NCI-H446 treated with DMSO at 0.1 percent for 48 hours (cell line): ENCODE measurements at regions not wholly inside any gene's neighbourhood (a gene's known extent, or its start where the extent isn't known, plus 50 kb on each side); places are given as distances from the start of the nearest gene placed in this dataset.
"Not testable (repeated sequence)": the region's sequence is repeated elsewhere in the genome, so short reads cannot be mapped to it uniquely, and the experiment has no call there.

Source experiments
- DNase-seq: peaks from one replicate; lab custom pipeline; 2025; lab: John Stamatoyannopoulos, UW

- DNase-seq = no peak
Measured at GRCh38 chr5:120088412-120088811, 375.7 kb upstream of the PRR16 start.

DNA sequence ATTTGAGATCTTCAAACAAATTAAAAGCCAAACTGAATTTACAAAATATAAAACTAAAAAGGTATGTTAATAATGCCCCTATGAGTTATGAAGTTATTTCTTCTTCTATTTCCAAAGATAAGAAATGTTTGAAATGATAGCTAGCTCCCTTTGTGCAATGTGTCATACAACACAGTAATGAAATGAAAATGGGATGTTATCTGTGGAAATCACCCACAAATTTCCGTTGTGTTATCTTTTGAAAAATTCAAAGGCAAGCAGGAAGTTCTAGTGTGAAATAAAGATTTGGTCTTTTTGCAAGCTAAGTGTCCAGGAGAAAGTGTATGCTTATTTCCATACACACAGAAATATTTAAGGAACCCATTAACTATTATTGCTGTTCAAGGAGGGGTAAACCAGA is 375.3 kb upstream of the PRR16 start:
- no peak for DNase-seq

DNA sequence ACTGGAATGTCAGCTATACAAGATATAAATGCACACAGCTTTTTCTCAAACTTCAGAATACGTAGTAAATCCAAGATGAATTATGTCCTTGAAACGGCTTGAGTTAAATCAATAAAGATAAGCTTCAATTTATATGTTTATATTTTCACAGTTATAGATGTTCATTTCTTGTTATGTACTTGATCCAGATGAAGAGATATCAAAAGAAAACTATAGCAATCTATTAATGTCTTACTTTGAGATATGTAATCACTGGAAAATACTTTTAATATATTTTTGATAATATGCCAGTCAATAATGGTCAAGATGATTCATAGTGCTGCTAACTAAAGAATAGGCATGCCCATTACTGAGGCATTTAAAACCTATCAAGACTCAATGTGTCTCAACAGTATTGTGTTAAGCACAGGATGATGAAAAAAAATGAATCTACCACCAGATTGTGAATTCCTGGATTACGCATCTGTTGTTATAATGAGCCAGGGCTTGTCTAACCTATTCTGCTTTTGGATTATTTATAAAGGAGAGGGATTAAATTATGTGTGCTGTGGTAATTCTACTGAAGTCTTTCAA is 372.6 kb upstream of the PRR16 start:
- no peak for DNase-seq

DNA sequence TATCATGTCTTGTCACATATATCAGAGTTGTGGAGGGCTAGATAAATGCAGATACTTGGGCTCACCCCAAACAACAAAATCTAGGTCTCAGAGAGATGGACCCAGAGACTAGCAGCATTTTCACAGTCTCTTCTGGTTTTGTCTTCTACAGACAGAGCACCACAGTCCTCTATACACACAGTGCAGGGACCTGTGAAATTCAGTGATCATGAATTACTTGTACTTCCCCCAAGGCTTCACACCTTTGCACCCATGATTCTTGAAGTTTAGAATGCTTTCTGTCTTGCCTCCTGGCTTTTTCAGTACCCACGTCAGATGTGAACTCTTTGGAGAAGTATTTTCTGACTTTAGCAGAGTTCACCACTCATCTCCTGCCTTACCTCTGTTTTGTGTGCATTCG is 371.5 kb upstream of the PRR16 start:
- no peak for DNase-seq

GRCh38 chr5:120093178-120093577 is 370.9 kb upstream of the PRR16 start:
- no peak for DNase-seq

DNA sequence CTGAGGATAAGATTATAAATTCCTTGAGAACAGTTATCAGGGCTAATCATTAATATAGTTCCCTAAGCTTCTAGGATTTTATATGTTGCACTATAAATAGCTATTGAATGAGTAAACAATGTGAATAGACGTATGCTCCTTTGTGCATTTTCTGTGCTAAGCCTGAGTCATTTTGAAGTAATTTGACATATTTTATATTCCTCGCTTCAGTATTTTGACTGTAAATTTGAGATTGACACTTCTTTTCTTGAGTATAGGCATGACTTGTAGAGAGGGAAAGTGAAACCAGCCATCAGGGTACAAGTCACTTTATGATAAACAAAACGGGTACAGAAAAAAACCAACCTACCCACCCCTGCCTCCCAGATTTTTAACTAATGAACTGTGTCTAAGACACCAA is 367.7 kb upstream of the PRR16 start:
- DNase-seq = no peak

DNA sequence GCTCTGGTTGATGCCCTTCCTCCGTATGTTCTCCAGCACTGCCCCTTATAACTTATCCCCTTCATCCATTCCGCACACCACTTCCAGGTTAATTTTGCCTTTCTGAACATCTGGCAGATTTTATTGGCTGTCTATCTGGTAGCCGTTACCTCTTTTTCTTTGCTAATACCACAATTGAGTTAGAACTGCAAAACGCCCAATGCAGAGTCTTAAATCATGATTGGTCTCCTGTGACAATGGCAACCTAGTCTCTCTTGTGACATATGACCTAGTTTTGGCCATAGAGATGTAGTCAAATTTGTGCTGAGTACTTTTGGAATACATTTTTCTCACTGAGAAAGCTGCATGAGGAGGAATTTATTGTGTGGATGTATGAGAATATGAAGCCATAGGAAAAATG is 365.7 kb upstream of the PRR16 start:
- no peak for DNase-seq

- DNase-seq = no peak
Measured at GRCh38 chr5:120098902-120099535, 365.1 kb upstream of the PRR16 start.

GRCh38 chr5:120101771-120102170 is 362.3 kb upstream of the PRR16 start:
- no peak for DNase-seq

- no peak for DNase-seq
Measured at GRCh38 chr5:120103495-120103894, 360.6 kb upstream of the PRR16 start.

- DNase-seq = no peak
Measured at GRCh38 chr5:120106912-120107525, 357.1 kb upstream of the PRR16 start.

DNA sequence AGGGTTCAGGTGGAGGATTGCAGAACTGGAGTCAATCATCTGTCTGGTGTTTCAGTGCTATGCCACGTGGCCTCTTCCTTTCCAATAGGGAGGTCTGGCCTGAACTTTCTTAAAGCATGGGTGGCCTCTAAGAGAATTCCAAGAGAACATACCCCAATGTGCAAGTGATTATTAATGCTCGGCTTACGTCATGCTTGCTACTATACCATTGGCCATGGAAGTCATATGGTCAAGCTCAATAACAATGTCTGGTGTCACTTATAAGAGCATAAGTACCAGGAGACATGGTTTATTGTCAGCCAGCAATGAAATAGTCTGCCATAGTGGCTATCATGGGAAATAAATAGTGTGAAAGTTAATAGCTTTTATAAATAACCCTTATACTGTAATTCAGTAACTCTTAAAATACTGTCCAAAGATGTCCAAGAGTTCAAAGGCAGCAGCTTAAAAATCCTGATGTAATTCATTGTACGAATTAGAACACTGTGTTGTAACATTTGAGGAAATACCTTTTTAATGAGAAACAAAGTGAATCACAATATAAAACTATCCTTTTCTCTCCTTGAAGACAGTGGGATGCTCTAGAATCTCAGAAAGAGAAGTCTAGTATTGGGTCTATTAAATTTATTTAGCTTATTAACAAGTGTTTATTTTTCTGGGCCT is 355.4 kb upstream of the PRR16 start:
- DNase-seq = no peak

DNA sequence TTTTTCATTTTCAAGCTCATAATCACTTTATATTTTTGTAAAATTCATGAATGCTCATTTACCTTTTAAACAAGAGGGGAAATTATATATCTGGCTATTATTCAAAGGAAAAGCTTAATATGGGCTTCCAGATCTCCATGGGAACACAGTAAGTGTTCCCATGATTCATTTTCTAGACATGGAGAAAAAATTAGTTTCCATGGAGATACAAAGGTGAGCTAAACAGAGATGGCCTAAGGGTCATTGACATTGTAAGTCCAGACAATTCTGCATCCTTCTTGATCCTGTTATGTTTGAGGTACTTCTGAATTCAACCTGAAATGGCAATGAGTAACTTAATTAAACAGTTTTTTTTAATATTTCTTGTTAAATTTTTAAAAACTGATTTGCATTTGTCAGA is 341.4 kb upstream of the PRR16 start:
- no peak for DNase-seq

- DNase-seq = no peak
Measured at GRCh38 chr5:120124031-120124430, 340.1 kb upstream of the PRR16 start.

DNA sequence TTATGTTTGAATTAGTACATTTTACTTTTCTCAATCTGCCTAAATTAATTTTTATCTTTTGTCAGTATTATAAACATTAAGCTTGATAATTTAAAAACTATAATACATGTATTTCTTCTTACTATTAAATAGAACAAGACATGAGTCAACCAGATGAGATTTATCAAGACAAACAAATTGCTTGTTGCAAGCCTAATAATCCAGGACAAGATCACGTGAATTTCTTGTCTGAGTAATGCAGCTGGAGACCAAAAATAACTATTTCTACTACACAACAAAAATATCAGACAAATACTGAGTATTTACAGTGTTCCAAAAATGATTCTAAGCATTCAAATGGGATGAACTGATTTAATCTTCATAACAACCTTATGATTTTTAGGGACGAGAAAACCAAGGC is 339.1 kb upstream of the PRR16 start:
- no peak for DNase-seq

GRCh38 chr5:120132347-120132746 is 331.8 kb upstream of the PRR16 start:
- not testable (repeated sequence) for DNase-seq

DNA sequence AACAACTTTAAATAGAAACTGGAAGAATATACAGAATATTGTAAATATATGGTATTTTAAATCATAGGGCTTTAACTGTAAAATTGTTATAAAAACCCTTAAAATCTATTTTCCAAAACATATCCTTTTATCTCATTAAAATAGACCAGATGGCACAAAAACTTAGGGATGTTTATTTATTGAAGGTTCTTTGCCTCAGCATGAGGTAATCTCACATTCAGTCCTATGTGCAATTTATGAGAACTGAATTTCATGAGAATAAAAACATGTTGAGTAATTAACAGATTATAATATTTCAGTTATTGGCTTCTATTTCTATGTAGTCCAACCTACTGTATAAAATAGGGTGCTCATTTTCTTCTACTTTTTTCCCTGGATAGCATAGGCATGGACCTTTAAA is 329.2 kb upstream of the PRR16 start:
- no peak for DNase-seq

GRCh38 chr5:120137582-120137981 is 326.5 kb upstream of the PRR16 start:
- DNase-seq = no peak

- no peak for DNase-seq
Measured at GRCh38 chr5:120139039-120139438, 325.1 kb upstream of the PRR16 start.

DNA sequence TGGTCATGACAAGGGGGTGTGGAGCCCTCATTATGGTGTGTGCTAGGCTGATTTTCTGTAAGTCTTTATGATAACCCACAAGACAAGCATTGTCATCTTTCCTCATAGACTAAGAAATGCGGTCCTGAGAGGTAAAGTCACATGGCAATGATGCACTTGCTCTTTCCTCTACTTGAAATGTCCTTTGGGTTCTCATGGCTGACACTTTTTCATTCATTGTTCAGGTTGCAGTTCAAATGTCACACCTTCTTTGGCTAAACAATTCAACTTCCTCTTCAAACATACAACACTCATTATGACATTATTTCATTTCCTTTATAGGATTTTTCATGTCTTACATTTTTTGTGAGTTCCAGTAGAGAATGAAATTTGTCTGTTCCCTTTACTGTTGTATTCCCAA is 323.6 kb upstream of the PRR16 start:
- no peak for DNase-seq

- no peak for DNase-seq
Measured at GRCh38 chr5:120141076-120141475, 323.0 kb upstream of the PRR16 start.

GRCh38 chr5:120146787-120147186 is 317.3 kb upstream of the PRR16 start:
- no peak for DNase-seq

GRCh38 chr5:120147911-120148310 is 316.2 kb upstream of the PRR16 start:
- not testable (repeated sequence) for DNase-seq
